HepG2 (cell line): ENCODE measurements at regions not wholly inside any gene's neighbourhood (a gene's known extent, or its start where the extent isn't known, plus 50 kb on each side); places are given as distances from the start of the nearest gene placed in this dataset.

ENCODE experiments used
- ATAC-seq: fragments of 200-7000 bp; cut with Tn5 transposase; 3 replicates; pipeline ENCODE4 v1.9.1; 2020; ENCODE audit warnings: mild to moderate bottlenecking, moderate library complexity
- BruUV-seq: library from RNA; stranded (reverse); fragments of 400-500 nt; replicated peaks from 2 replicates; lab custom pipeline; 2021; lab: Mats Ljungman, UMichigan
- CTCF ChIA-PET: fragments of 300-600 bp; formaldehyde crosslinking; extraction: SDS; loops from one replicate; lab custom pipeline; 2021; ENCODE audit warnings: low total read pairs, inconsistent platforms, low intra/inter-chr PET ratio; lab: Yijun Ruan, JAX
- POLR2A ChIA-PET: fragments of 350-600 bp; sonication (Branson Sonifier 250); formaldehyde crosslinking; loops from one replicate; lab custom pipeline; 2020; ENCODE audit warnings: antibody characterized with exemption, inconsistent platforms; lab: Yijun Ruan, JAX
- DNase-seq: peaks from one replicate; pipeline ENCODE4 v3.0.0-alpha.2; 2015; ENCODE audit warnings: low spot score
- FAIRE-seq: peaks from 3 replicates; lab custom pipeline; 2011; peaks lifted over from hg19 to GRCh38; lab: Jason Lieb, UNC
- H2AFZ ChIP-seq: one replicate; pipeline ENCODE4 v1.6.1; 2011; ENCODE audit warnings: low read length, inconsistent platforms
- H3K27ac ChIP-seq: fragments of 300-600 bp; 3 replicates; pipeline ENCODE4 v1.8.0; 2011; ENCODE audit warnings: mixed run types, mild to moderate bottlenecking, mixed read lengths, low read length, inconsistent platforms; ENCODE audit not compliant: insufficient read depth; ENCODE audit errors: extremely low read length
- H3K27me3 ChIP-seq, 2 experiments: fragments of 200-600 bp in 1 of 2; 2 replicates in 1 of 2; 3 replicates in 1 of 2; pipeline versions ENCODE4 v1.6.0 to v1.8.0; 2011; ENCODE audit warnings: low read length in 2 of 2, mild to moderate bottlenecking in 2 of 2, moderate library complexity in 2 of 2, inconsistent platforms in 1 of 2; ENCODE audit not compliant: insufficient read depth in 2 of 2, control insufficient read depth in 1 of 2
- H3K36me3 ChIP-seq, 2 experiments: fragments of 200-600 bp in 1 of 2; replicated peaks in 1 of 2; 2 replicates in 1 of 2; 3 replicates in 1 of 2; pipeline versions ENCODE4 v1.5.1 to v1.8.0; 2011; ENCODE audit warnings: low read length in 2 of 2, inconsistent platforms in 1 of 2; ENCODE audit not compliant: insufficient read depth in 2 of 2, control insufficient read depth in 1 of 2
- H3K4me1 ChIP-seq: 2 replicates; pipeline ENCODE4 v1.5.1; 2012; ENCODE audit warnings: low read length, inconsistent platforms; ENCODE audit not compliant: insufficient read depth
- H3K4me2 ChIP-seq: 2 replicates; pipeline ENCODE4 v1.6.0; 2011; ENCODE audit warnings: low read depth, low read length, inconsistent platforms
- H3K4me3 ChIP-seq, 3 experiments: fragments of 200-600 bp in 1 of 3; sonication (generic), shearing (Covaris generic) in 1 of 3; replicated peaks in 1 of 3; 2 replicates each; pipeline ENCODE4 v1.5.1; 2011 to 2016; ENCODE audit warnings: low read length in 3 of 3, inconsistent platforms in 2 of 3, low read depth in 2 of 3, mild to moderate bottlenecking in 2 of 3, control low read depth in 1 of 3, mixed read lengths in 1 of 3; ENCODE audit not compliant: insufficient read depth in 1 of 3
- H3K79me2 ChIP-seq: one replicate; pipeline ENCODE4 v1.6.1; 2011; ENCODE audit warnings: low read length, inconsistent platforms; ENCODE audit not compliant: insufficient read depth
- H3K9ac ChIP-seq: 2 replicates; pipeline ENCODE4 v1.6.0; 2011; ENCODE audit warnings: mild to moderate bottlenecking, low read depth, low read length, inconsistent platforms; ENCODE audit not compliant: insufficient read depth
- H3K9me3 ChIP-seq: 2 replicates; pipeline ENCODE4 v1.5.1; 2012; ENCODE audit warnings: mild to moderate bottlenecking, low read length
- H4K20me1 ChIP-seq: 2 replicates; pipeline ENCODE4 v1.6.0; 2011; ENCODE audit warnings: inconsistent platforms, mild to moderate bottlenecking, low read length, moderate library complexity; ENCODE audit not compliant: insufficient read depth
- CENPBD1 ChIP-seq: sonication (generic); formaldehyde crosslinking; IDR thresholded peaks from 2 replicates; pipeline ENCODE4 v1.8.0; 2022; ENCODE audit warnings: missing genetic modification reagents, low read depth, mild to moderate bottlenecking, borderline replicate concordance
- CENPT ChIP-seq: sonication (generic); formaldehyde crosslinking; IDR thresholded peaks from 2 replicates; pipeline ENCODE4 v1.8.0; 2022; ENCODE audit warnings: low read depth, mild to moderate bottlenecking, moderate library complexity, missing genetic modification reagents
- EEA1 ChIP-seq: sonication (generic); formaldehyde crosslinking; IDR thresholded peaks from 2 replicates; pipeline ENCODE4 v1.5.1; 2020; ENCODE audit warnings: mild to moderate bottlenecking, missing genetic modification reagents, borderline replicate concordance
- GTF2F1 ChIP-seq: fragments of 150-350 bp; IDR thresholded peaks from 2 replicates; pipeline ENCODE4 v1.6.1; 2014; ENCODE audit warnings: low read length
- NAIF1 ChIP-seq: sonication (generic); formaldehyde crosslinking; IDR thresholded peaks from 2 replicates; pipeline ENCODE4 v1.5.0; 2020; ENCODE audit warnings: mild to moderate bottlenecking, missing genetic modification reagents, borderline replicate concordance
- RFXANK ChIP-seq: IDR thresholded peaks from 2 replicates; pipeline ENCODE4 v1.6.1; 2016
- SP5 ChIP-seq: IDR thresholded peaks from 2 replicates; pipeline ENCODE4 v1.6.1; 2016; ENCODE audit warnings: low read depth, borderline replicate concordance
- ZBTB37 ChIP-seq: sonication (generic); formaldehyde crosslinking; IDR thresholded peaks from 2 replicates; pipeline ENCODE4 v1.4.0; 2020; ENCODE audit warnings: mild to moderate bottlenecking, missing genetic modification reagents
- ZMYM3 ChIP-seq: sonication (generic); formaldehyde crosslinking; IDR thresholded peaks from 2 replicates; pipeline ENCODE4 v1.5.1; 2020; ENCODE audit warnings: mild to moderate bottlenecking, missing genetic modification reagents
- ZNF451 ChIP-seq: sonication (generic); formaldehyde crosslinking; IDR thresholded peaks from 2 replicates; pipeline ENCODE4 v1.5.0; 2020; ENCODE audit warnings: mild to moderate bottlenecking, missing genetic modification reagents
- WGBS: methylation state at CpG from one replicate; pipeline ENCODE4 v1.1.6; 2017; ENCODE audit warnings: low lambda C conversion rate; 5-methylcytosine and 5-hydroxymethylcytosine counted together
- in situ Hi-C: cut with HindIII; loops from 2 replicates; pipeline ENCODE4 v1.10.0; 2017; ENCODE audit warnings: low pct_unique_long_range_greater_than_20kb; ENCODE audit not compliant: extremely low pct_ligation_motif_present
- intact Hi-C: fragments of 100-400 bp; cut with micrococcal nuclease; formaldehyde crosslinking; loops from one replicate; pipeline ENCODE4 v1.10.0; 2022; ENCODE audit not compliant: unreplicated experiment
- TF ChIP-seq, protein P1 (sequence below): sonication (generic); formaldehyde crosslinking; IDR thresholded peaks from 2 replicates; pipeline ENCODE4 v1.4.0; 2020; ENCODE audit warnings: missing genetic modification reagents, borderline replicate concordance
- TF ChIP-seq, protein P2 (sequence below): sonication (generic); formaldehyde crosslinking; IDR thresholded peaks from 2 replicates; pipeline ENCODE4 v1.4.0; 2020; ENCODE audit warnings: missing genetic modification reagents

- TF ChIP-seq CENPT (CRISPR knock-in tag) (no peak), NAIF1 (no peak), EEA1 (no peak), SP5 (CRISPR knock-in tag) (no peak), RFXANK (CRISPR knock-in tag) (no peak)
- TF ChIP-seq, all 625 proteins: peak for 0
- Histone ChIP-seq H3K9ac (no peak overlapping the region), H3K27ac (no peak overlapping the region), H4K20me1 (no peaks in the 10 kb centered on the region), H3K79me2 (no peaks in the 10 kb centered on the region), H3K4me3 (no peak overlapping the region), H3K4me1 (no peaks in the 10 kb centered on the region), H3K27me3 (no peaks in the 10 kb centered on the region; a peak in 1 of 5 replicates), H3K4me2 (no peak overlapping the region), H3K36me3 (no peaks in the 10 kb centered on the region), H3K9me3 (no peaks in the 10 kb centered on the region), H2AFZ (no peak overlapping the region)
- POLR2A ChIA-PET, result no interaction called here
- ATAC-seq (no peak), FAIRE-seq (no peak), DNase-seq (no peak)
- intact Hi-C loops (no loop called here), in situ Hi-C loops (no loop called here)
- CTCF ChIA-PET, result no interaction called here
- WGBS, result 0% methylated on average over 2 of the region's 2 CpGs
- BruUV-seq, result no TSS peak
These were observed 875.8 kb upstream of the KCND2 start for GRCh38 chr7:119397156-119397555.

GRCh38 chr7:119408596-119408995 lies 864.4 kb upstream of the KCND2 start:
- ChIA-PET CTCF (no interaction called here), POLR2A (no interaction called here)
- Histone ChIP-seq H3K9me3 (no peaks in the 10 kb centered on the region), H3K27ac (no peak overlapping the region), H3K36me3 (no peaks in the 10 kb centered on the region), H3K4me2 (no peak overlapping the region), H2AFZ (no peak overlapping the region), H3K4me3 (no peak overlapping the region), H3K9ac (no peak overlapping the region), H3K79me2 (no peaks in the 10 kb centered on the region), H3K27me3 (no peaks in the 10 kb centered on the region), H3K4me1 (no peaks in the 10 kb centered on the region), H4K20me1 (no peaks in the 10 kb centered on the region)
- ATAC-seq (no peak), DNase-seq (no peak), FAIRE-seq (no peak)
- WGBS, result 0% methylated on average over 1 of the region's 1 CpG
- BruUV-seq, result no TSS peak
- in situ Hi-C loops (no loop called here), intact Hi-C loops (no loop called here)
- no peak for TF ChIP-seq CENPBD1 (CRISPR knock-in tag)
- TF ChIP-seq ZMYM3, result no peak
- TF ChIP-seq, protein P1, sequence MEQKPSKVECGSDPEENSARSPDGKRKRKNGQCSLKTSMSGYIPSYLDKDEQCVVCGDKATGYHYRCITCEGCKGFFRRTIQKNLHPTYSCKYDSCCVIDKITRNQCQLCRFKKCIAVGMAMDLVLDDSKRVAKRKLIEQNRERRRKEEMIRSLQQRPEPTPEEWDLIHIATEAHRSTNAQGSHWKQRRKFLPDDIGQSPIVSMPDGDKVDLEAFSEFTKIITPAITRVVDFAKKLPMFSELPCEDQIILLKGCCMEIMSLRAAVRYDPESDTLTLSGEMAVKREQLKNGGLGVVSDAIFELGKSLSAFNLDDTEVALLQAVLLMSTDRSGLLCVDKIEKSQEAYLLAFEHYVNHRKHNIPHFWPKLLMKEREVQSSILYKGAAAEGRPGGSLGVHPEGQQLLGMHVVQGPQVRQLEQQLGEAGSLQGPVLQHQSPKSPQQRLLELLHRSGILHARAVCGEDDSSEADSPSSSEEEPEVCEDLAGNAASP, result no peak
- TF ChIP-seq ZNF451 (CRISPR knock-in tag), result no peak
- no peak for TF ChIP-seq GTF2F1
- TF ChIP-seq ZBTB37, result no peak
- TF ChIP-seq, protein P2, sequence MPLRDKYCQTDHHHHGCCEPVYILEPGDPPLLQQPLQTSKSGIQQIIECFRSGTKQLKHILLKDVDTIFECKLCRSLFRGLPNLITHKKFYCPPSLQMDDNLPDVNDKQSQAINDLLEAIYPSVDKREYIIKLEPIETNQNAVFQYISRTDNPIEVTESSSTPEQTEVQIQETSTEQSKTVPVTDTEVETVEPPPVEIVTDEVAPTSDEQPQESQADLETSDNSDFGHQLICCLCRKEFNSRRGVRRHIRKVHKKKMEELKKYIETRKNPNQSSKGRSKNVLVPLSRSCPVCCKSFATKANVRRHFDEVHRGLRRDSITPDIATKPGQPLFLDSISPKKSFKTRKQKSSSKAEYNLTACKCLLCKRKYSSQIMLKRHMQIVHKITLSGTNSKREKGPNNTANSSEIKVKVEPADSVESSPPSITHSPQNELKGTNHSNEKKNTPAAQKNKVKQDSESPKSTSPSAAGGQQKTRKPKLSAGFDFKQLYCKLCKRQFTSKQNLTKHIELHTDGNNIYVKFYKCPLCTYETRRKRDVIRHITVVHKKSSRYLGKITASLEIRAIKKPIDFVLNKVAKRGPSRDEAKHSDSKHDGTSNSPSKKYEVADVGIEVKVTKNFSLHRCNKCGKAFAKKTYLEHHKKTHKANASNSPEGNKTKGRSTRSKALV (CRISPR knock-in tag), result no peak
